Upper lobe of left lung (tissue), 4 donors: ENCODE measurements at regions not wholly inside any gene's neighbourhood (a gene's known extent, or its start where the extent isn't known, plus 50 kb on each side); places are given as distances from the start of the nearest gene placed in this dataset.

ENCODE experiments used
- EP300 ChIP-seq, 4 donors: sonication (generic); formaldehyde crosslinking; IDR thresholded peaks; one replicate each; pipeline ENCODE4 v1.5.1; 2017; ENCODE audit warnings: antibody characterized with exemption in 4 of 4, control low read depth in 2 of 4
- POLR2A ChIP-seq, 4 donors: fragments of 450-650 bp; IDR thresholded peaks; one replicate each; pipeline ENCODE4 v1.5.1; 2016 to 2017; ENCODE audit warnings: antibody characterized with exemption in 4 of 4, mild to moderate bottlenecking in 2 of 4
- POLR2AphosphoS5 ChIP-seq, 2 donors: sonication (generic); formaldehyde crosslinking; IDR thresholded peaks; one replicate each; pipeline ENCODE4 v1.5.1; 2017; ENCODE audit warnings: antibody characterized with exemption in 2 of 2
- TF ChIP-seq, protein P1 (sequence below), 6 experiments: fragments of 450-650 bp in 4 of 6; fragments of 200-600 bp in 2 of 6; sonication (generic) in 2 of 6; IDR thresholded peaks; one replicate each; pipeline ENCODE4 v1.5.1; 2016 to 2019; ENCODE audit warnings: antibody characterized with exemption in 6 of 6

DNA sequence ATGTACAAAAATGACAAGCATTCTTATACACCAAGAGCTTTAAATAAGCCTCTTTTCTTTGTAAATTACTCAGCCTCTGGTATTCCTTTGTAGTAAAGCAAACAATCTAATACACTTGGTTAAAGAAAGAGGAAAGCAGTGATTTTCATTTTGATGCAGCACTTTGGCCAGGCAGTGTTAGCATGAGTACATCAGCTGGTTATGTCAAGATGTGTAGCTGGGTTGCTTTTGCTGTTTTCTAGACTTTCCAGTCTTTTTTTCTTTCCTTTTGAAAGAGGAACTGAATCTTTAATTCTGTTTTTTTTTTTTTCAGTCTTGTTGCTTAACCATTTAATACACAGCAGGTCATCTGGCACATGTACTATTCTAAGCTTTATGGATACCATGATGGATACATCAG lies 167.1 kb upstream of the AADAT start:
- TF ChIP-seq, protein P1, sequence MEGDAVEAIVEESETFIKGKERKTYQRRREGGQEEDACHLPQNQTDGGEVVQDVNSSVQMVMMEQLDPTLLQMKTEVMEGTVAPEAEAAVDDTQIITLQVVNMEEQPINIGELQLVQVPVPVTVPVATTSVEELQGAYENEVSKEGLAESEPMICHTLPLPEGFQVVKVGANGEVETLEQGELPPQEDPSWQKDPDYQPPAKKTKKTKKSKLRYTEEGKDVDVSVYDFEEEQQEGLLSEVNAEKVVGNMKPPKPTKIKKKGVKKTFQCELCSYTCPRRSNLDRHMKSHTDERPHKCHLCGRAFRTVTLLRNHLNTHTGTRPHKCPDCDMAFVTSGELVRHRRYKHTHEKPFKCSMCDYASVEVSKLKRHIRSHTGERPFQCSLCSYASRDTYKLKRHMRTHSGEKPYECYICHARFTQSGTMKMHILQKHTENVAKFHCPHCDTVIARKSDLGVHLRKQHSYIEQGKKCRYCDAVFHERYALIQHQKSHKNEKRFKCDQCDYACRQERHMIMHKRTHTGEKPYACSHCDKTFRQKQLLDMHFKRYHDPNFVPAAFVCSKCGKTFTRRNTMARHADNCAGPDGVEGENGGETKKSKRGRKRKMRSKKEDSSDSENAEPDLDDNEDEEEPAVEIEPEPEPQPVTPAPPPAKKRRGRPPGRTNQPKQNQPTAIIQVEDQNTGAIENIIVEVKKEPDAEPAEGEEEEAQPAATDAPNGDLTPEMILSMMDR (IDR thresholded peaks at IDR 0.05): no peak
- no peak for TF ChIP-seq EP300 (IDR thresholded peaks at IDR 0.05)
- TF ChIP-seq POLR2A (IDR thresholded peaks at IDR 0.05): no peak
- TF ChIP-seq POLR2AphosphoS5 (IDR thresholded peaks at IDR 0.05): no peak
